Mucosa of rectum (tissue), 2 donors: ENCODE measurements at regions not wholly inside any gene's neighbourhood (a gene's known extent, or its start where the extent isn't known, plus 50 kb on each side); places are given as distances from the start of the nearest gene placed in this dataset.
"Not testable (repeated sequence)": the region's sequence is repeated elsewhere in the genome, so short reads cannot be mapped to it uniquely, and the experiment has no call there.

Experiments used
- H3K27ac ChIP-seq, 2 donors: one replicate each; pipeline ENCODE4 v1.7.0; 2013; ENCODE audit warnings: inconsistent platforms in 2 of 2, low read depth in 2 of 2, low read length in 2 of 2
- H3K27me3 ChIP-seq, 2 donors: one replicate each; pipeline ENCODE4 v1.7.0; 2013; ENCODE audit warnings: low read length in 2 of 2; ENCODE audit not compliant: control insufficient read depth in 2 of 2, insufficient read depth in 2 of 2
- H3K36me3 ChIP-seq, 2 donors: one replicate each; pipeline ENCODE4 v1.7.0; 2013; ENCODE audit warnings: low read length in 2 of 2; ENCODE audit not compliant: control insufficient read depth in 2 of 2, insufficient read depth in 2 of 2
- H3K4me1 ChIP-seq, 2 donors: one replicate each; pipeline ENCODE4 v1.7.0; 2013; ENCODE audit warnings: low read length in 2 of 2, mild to moderate bottlenecking in 1 of 2; ENCODE audit not compliant: control insufficient read depth in 2 of 2, insufficient read depth in 2 of 2
- H3K4me3 ChIP-seq, 2 donors: one replicate each; pipeline ENCODE4 v1.7.0; 2013; ENCODE audit warnings: low read length in 2 of 2
- H3K9ac ChIP-seq, 2 donors: one replicate each; pipeline ENCODE4 v1.7.0; 2013; ENCODE audit warnings: low read length in 2 of 2, low read depth in 1 of 2, mild to moderate bottlenecking in 1 of 2
- H3K9me3 ChIP-seq, 2 donors: one replicate each; pipeline ENCODE4 v1.7.0; 2013; ENCODE audit warnings: low read length in 2 of 2; ENCODE audit not compliant: control insufficient read depth in 2 of 2
- donor health status: healthy.
- donor health status: Normal muscosa, but diverticular disease.

DNA sequence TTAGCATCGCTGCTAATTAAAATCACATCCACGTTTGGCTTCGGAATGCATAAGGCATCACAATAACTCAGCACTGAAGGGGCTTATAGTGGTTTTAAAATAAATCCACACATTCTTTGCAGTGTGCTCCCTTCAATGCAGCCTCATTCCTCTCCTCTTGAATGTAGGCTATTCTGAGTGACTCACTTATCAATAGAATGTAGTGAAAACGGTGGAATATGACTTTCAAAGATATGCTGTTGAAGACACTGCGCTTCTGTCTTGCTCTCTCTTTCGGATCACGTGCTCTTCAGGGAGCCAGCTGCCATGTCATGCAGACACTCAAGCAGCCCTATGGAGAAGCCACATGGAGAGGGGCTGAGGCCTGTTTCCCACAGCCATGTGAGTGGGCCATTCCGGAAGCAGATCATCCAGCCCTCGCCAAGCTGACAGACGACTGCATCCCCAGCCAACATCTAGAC lies 87.4 kb downstream of the CRYGS start:
- H3K36me3 ChIP-seq, result no peaks in the 10 kb centered on the region
- H3K4me1 ChIP-seq, result no peaks in the 10 kb centered on the region
- H3K4me3 ChIP-seq, result no peak overlapping the region

DNA sequence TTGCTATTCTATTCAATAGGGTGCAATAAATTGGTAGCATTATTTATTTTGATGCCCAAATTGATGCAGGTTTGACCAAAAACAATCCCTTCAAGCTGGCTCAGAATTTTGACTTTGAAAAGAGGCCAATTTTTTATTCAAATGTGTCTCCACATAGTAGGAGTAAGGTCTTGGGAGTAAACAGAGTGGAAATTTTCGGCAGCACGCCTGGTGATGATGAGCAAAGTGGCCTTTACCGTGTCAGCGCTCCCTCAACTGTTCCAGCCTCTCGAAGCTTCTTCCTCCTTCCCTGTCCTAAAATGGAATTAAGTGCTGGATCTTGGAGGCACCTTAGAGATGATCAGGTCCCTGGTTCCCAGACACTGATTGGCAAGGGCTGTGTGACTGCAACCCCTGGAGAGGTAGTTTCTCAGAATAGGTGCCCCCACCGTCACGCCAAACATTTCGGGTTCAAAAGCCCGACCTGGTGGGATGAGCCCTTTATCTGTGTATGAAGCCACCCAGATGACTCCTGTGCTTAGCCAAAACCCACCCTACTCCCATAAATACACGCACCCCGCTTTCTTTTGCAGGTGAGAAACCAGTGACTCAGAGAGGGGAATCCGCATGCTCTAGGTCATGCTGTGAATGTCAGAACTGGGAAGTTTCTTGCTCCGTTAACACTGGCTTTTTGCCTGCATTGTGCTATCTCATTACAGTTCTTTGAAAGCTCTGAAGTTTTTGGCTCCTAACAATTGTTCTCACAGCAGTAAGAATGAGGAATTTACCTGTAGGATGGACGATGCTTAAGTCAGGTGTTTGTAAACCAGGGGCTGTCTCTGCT lies 89.1 kb downstream of the CRYGS start:
- no peak overlapping the region for H3K27ac ChIP-seq
- H3K9me3 ChIP-seq, result no peaks in the 10 kb centered on the region
- no peak overlapping the region for H3K4me3 ChIP-seq
- H3K4me1 ChIP-seq, result no peaks in the 10 kb centered on the region
- no peaks in the 10 kb centered on the region for H3K36me3 ChIP-seq
- no peak overlapping the region for H3K9ac ChIP-seq
- H3K27me3 ChIP-seq, result no peaks in the 10 kb centered on the region

More for the DNA sequence above, 87.4 kb downstream of the CRYGS start:
- H3K27ac ChIP-seq, result no peak overlapping the region
- no peaks in the 10 kb centered on the region for H3K9me3 ChIP-seq
- H3K27me3 ChIP-seq, result no peaks in the 10 kb centered on the region
- no peak overlapping the region for H3K9ac ChIP-seq

DNA sequence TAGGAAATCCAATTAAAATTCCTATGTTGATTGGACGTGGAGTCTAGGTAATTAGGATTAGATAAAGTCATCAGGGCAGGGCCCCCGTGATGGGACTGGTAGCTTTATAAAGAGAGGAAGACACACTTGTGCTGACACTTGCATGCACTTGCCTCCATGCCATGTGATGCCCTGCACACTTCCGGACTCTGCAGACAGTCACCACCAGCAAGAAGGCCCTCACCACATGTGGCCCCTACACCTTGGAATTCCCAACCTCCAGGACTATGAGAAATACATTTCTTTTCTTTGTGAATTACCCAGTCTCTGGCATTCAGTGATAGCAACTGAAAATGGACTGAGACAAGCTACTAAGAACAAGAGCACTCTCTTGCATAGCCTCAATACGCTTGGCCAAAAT lies 90.6 kb downstream of the CRYGS start:
- Histone ChIP-seq H3K4me1 (no peaks in the 10 kb centered on the region), H3K9me3 (no peaks in the 10 kb centered on the region), H3K27me3 (no peaks in the 10 kb centered on the region), H3K4me3 (no peak overlapping the region), H3K36me3 (no peaks in the 10 kb centered on the region), H3K27ac (no peak overlapping the region), H3K9ac (no peak overlapping the region)

DNA sequence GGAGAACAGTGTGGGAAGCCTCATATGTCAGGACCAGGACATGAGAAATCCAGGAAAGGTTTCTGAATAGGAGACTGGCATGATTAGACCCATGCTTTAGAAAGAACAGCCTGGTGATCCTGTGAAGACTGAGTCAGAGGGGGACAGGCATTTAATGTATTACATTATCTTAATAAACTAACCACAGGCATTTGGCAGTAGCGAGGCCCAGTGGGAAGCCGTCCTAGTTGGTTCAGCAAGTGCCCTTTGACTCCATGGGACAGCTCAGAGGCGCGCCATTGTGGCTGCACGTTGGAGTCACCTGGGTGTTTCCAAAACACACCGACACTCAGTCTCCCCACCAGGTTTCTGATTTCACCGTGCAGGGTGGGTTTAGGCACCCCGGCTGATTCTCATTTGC lies 90.5 kb upstream of the DGKG start:
- no peak overlapping the region for H3K9ac ChIP-seq
- no peaks in the 10 kb centered on the region for H3K4me1 ChIP-seq
- no peak overlapping the region for H3K27ac ChIP-seq
- no peaks in the 10 kb centered on the region for H3K36me3 ChIP-seq
- no peaks in the 10 kb centered on the region for H3K27me3 ChIP-seq
- H3K9me3 ChIP-seq, result no peaks in the 10 kb centered on the region
- no peak overlapping the region for H3K4me3 ChIP-seq

DNA sequence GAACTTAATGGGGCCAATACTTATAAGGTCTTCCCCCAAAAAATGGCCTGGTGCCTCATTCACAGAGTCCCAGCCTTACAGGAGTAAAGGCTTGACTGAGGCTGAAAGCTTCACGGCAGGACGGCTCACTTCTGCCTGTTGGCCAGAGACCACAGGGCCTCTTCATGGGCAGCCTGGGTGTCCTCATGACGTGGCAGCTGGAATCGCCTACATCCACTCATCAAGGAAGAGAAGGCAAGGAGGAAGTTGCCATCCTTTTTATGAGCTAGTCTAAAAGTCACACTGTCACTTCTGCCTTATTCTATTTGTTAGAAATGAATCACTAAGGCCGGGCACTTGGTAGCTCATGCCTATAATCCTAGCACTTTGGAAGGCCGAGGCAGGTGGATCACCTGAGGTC lies 89.3 kb upstream of the DGKG start:
- Histone ChIP-seq H3K4me1 (no peaks in the 10 kb centered on the region), H3K9me3 (no peaks in the 10 kb centered on the region), H3K36me3 (no peaks in the 10 kb centered on the region), H3K4me3 (no peak overlapping the region), H3K27me3 (no peaks in the 10 kb centered on the region), H3K27ac (no peak overlapping the region), H3K9ac (no peak overlapping the region)

DNA sequence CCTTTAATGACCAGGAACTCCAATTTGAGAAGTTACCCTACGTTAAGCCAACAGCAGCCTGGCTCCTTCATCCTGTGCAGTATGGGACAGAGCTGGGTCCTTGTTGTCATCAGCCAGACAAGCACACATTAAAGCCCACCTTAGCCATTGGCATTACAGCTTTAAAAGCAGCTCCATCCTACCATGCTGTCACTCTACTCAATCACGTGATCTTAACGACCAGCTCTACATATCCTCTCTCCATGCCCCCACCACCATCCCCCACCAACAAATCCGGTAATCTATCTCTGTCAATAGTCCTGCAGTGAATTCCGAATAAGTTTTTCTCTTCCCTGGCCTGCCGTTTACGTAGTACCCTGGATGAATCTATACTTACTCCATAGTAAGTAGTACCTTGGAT lies 82.9 kb upstream of the DGKG start:
- no peaks in the 10 kb centered on the region for H3K27me3 ChIP-seq
- H3K27ac ChIP-seq, result no peak overlapping the region
- H3K9me3 ChIP-seq, result no peaks in the 10 kb centered on the region
- H3K4me1 ChIP-seq, result no peaks in the 10 kb centered on the region
- H3K4me3 ChIP-seq, result no peak overlapping the region
- no peak overlapping the region for H3K9ac ChIP-seq
- no peaks in the 10 kb centered on the region for H3K36me3 ChIP-seq

DNA sequence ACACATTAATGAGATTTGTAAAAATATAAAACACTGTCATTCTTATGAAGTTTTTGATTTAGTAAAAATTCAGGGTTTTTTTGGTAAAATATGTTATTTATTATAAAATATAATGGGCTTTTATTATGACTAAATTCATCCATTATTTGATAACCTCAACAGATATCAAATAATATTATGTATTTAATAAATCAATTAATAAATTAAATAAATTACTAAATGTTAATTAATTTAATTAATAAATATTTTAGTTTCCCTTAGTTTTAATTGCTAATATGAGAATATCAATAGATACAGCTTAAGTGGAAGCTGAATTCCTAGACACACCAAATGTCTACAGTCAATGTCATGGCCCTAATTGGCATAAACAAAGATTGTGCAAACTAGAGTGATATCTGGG lies 82.3 kb upstream of the DGKG start:
- Histone ChIP-seq H3K27me3 (no peaks in the 10 kb centered on the region), H3K4me3 (no peak overlapping the region), H3K27ac (no peak overlapping the region)

DNA sequence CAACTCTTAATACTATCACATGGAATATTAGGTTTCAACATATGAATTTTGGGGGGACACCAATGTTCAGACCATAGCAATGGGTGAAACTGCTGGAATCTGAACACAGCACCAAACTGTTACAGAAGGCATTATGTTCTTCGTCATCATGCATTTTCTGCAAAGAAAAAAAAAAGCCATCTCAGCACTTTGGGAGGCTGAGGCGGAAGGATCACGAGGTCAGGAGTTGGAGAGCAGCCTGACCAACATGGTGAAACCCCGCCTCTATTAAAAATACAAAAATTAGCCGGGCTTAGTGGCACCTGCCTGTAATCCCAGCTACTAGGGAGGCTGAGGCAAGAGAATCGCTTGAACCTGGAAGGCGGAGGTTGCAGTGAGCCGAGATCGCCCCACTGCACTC lies 80.9 kb upstream of the DGKG start:
- H3K4me1 ChIP-seq, H3K36me3 ChIP-seq, H3K4me3 ChIP-seq, H3K27ac ChIP-seq, H3K27me3 ChIP-seq, H3K9me3 ChIP-seq, H3K9ac ChIP-seq: not testable (repeated sequence)

More for the DNA sequence above, 82.3 kb upstream of the DGKG start:
- Histone ChIP-seq H3K9me3 (no peaks in the 10 kb centered on the region), H3K9ac (no peak overlapping the region), H3K36me3 (no peaks in the 10 kb centered on the region), H3K4me1 (no peaks in the 10 kb centered on the region)

DNA sequence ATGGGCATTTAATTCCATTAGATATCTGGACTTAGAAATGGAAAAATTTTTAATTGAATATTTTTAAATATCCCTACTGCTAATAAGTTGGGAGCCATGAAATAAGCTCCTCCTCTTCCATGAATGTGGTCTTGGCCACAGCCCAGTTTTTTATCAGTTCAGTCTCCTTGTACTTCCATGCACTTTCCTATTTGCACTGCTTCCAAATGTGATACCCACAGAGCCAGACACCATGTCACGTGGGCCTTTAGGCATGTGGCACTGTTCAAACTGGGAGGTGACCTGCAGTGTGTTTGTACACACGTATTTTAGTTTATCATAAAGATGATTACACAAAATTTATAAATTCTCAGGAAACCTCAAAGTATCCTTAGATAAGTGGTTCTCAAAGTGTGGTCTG lies 80.1 kb upstream of the DGKG start:
- Histone ChIP-seq H3K27me3 (no peaks in the 10 kb centered on the region), H3K4me3 (no peak overlapping the region), H3K4me1 (no peaks in the 10 kb centered on the region), H3K36me3 (no peaks in the 10 kb centered on the region), H3K9ac (no peak overlapping the region), H3K27ac (no peak overlapping the region), H3K9me3 (no peaks in the 10 kb centered on the region)

DNA sequence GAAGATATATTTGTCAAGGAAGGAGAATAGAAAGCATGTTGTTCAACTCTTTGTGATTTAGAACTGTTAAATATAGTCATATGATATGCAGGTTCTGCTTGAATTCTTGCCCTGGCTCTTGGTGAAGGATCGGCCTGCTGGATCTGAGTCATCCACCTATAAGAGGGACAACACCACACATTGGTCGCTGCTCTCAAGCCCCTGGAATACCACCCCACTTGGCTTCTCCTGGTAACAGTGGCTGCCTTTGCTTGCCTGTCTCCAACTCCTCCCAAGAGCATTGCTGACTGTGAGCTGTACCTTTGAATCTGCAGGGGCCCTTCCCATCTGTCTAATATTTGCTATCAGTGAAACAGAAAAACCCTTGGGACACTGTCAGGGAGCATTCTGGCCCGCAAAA lies 78.9 kb upstream of the DGKG start:
- Histone ChIP-seq H3K27ac (no peak overlapping the region), H3K9ac (no peak overlapping the region)

More for the DNA sequence above, 78.9 kb upstream of the DGKG start:
- H3K4me3 ChIP-seq, result no peak overlapping the region
- H3K4me1 ChIP-seq, result no peaks in the 10 kb centered on the region
- H3K36me3 ChIP-seq, result no peaks in the 10 kb centered on the region
- H3K9me3 ChIP-seq, result no peaks in the 10 kb centered on the region
- H3K27me3 ChIP-seq, result no peaks in the 10 kb centered on the region
